ENCODE measurements at regions not wholly inside any gene's neighbourhood (a gene's known extent, or its start where the extent isn't known, plus 50 kb on each side); places are given as distances from the start of the nearest gene placed in this dataset.

GRCh38 chr20:24163506-24163905 is 174.9 kb upstream of the GGTLC1 start:
- H3K4me1 ChIP-seq, result no peaks in the 10 kb centered on the region
- intact Hi-C loops (cut with DNase I), result no loop called here
- DNase-seq (ENCODE audit: extremely low spot score in 2 of 2), result no peak
- no peak overlapping the region for H3K27ac ChIP-seq
- H3K27me3 ChIP-seq, result no peaks in the 10 kb centered on the region
- no peak overlapping the region for H3K4me3 ChIP-seq
- H3K9me3 ChIP-seq, result no peaks in the 10 kb centered on the region
- no peak for TF ChIP-seq POLR2A (IDR thresholded peaks at IDR 0.05)
- no peak for TF ChIP-seq POLR2AphosphoS5 (IDR thresholded peaks at IDR 0.05; ENCODE audit: insufficient read depth in 1 of 2, low read depth in 1 of 2)
- TF ChIP-seq, protein P1, sequence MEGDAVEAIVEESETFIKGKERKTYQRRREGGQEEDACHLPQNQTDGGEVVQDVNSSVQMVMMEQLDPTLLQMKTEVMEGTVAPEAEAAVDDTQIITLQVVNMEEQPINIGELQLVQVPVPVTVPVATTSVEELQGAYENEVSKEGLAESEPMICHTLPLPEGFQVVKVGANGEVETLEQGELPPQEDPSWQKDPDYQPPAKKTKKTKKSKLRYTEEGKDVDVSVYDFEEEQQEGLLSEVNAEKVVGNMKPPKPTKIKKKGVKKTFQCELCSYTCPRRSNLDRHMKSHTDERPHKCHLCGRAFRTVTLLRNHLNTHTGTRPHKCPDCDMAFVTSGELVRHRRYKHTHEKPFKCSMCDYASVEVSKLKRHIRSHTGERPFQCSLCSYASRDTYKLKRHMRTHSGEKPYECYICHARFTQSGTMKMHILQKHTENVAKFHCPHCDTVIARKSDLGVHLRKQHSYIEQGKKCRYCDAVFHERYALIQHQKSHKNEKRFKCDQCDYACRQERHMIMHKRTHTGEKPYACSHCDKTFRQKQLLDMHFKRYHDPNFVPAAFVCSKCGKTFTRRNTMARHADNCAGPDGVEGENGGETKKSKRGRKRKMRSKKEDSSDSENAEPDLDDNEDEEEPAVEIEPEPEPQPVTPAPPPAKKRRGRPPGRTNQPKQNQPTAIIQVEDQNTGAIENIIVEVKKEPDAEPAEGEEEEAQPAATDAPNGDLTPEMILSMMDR (IDR thresholded peaks at IDR 0.05), result no peak
- no peaks in the 10 kb centered on the region for H3K36me3 ChIP-seq

- intact Hi-C loops (cut with DNase I), result no loop called here
- Histone ChIP-seq H3K4me3 (no peak overlapping the region), H3K36me3 (no peaks in the 10 kb centered on the region), H3K4me1 (no peaks in the 10 kb centered on the region), H3K27me3 (no peaks in the 10 kb centered on the region), H3K27ac (no peak overlapping the region), H3K9me3 (no peaks in the 10 kb centered on the region)
- no peak for DNase-seq (ENCODE audit: extremely low spot score in 2 of 2)
- TF ChIP-seq, protein P1 (IDR thresholded peaks at IDR 0.05), result peak in 2 of 3 experiments; percentile 45 to 48
- TF ChIP-seq POLR2AphosphoS5 (IDR thresholded peaks at IDR 0.05; ENCODE audit: insufficient read depth in 1 of 2, low read depth in 1 of 2), result no peak
Observed at GRCh38 chr20:24160563-24161281, 172.1 kb upstream of the GGTLC1 start.

GRCh38 chr20:24158281-24158680 is 169.7 kb upstream of the GGTLC1 start:
- intact Hi-C loops (cut with DNase I), result no loop called here
- TF ChIP-seq POLR2A (IDR thresholded peaks at IDR 0.05), result no peak
- TF ChIP-seq, protein P1 (IDR thresholded peaks at IDR 0.05), result no peak
- TF ChIP-seq POLR2AphosphoS5 (IDR thresholded peaks at IDR 0.05; ENCODE audit: insufficient read depth in 1 of 2, low read depth in 1 of 2), result no peak
- H3K36me3 ChIP-seq, result no peaks in the 10 kb centered on the region
- H3K27me3 ChIP-seq, result no peaks in the 10 kb centered on the region
- no peak overlapping the region for H3K4me3 ChIP-seq
- DNase-seq (ENCODE audit: extremely low spot score in 2 of 2), result no peak
- no peak overlapping the region for H3K27ac ChIP-seq
- no peaks in the 10 kb centered on the region for H3K9me3 ChIP-seq
- H3K4me1 ChIP-seq, result no peaks in the 10 kb centered on the region

DNA sequence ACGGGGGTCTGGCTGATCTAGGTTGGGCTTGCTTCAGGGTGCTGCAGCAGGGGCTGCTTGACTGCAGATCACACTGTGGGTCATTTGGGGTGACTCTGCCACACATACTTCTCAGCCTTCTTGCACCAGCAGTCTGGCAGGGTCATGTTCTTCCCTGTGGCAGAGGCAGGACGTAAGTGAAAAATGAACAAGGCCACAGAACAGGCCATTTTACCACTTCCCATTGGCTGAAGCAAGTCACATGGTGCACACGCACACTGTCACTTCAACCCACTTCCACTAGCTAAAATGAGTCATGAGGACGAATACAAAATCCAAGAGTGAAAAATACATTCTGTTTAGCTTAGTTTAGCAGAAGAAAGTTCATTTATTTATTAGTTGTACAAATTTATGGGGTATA is 168.6 kb upstream of the GGTLC1 start:
- H3K4me1 ChIP-seq, result no peaks in the 10 kb centered on the region
- intact Hi-C loops (cut with DNase I), result no loop called here
- no peak for DNase-seq (ENCODE audit: extremely low spot score in 2 of 2)
- H3K36me3 ChIP-seq, result no peaks in the 10 kb centered on the region
- no peak for TF ChIP-seq POLR2A (IDR thresholded peaks at IDR 0.05)
- TF ChIP-seq POLR2AphosphoS5 (IDR thresholded peaks at IDR 0.05; ENCODE audit: insufficient read depth in 1 of 2, low read depth in 1 of 2), result no peak
- TF ChIP-seq, protein P1 (IDR thresholded peaks at IDR 0.05), result no peak
- H3K27me3 ChIP-seq, result no peaks in the 10 kb centered on the region
- H3K27ac ChIP-seq, result no peak overlapping the region
- H3K9me3 ChIP-seq, result no peaks in the 10 kb centered on the region
- no peak overlapping the region for H3K4me3 ChIP-seq

Measured in vagina (tissue), 2 donors.